Astrocyte of the cerebellum (primary cell): ENCODE measurements at regions not wholly inside any gene's neighbourhood (a gene's known extent, or its start where the extent isn't known, plus 50 kb on each side); places are given as distances from the start of the nearest gene placed in this dataset.

Experiments
- DNase-seq: peaks from one replicate; pipeline ENCODE4 v3.0.0-alpha.2; 2011; ENCODE audit warnings: low read depth
- H3K4me3 ChIP-seq: 2 replicates; pipeline ENCODE4 v1.5.1; 2011; ENCODE audit warnings: mild to moderate bottlenecking, low read depth, low read length, moderate library complexity
- CTCF ChIP-seq: IDR thresholded peaks from 2 replicates; pipeline ENCODE4 v1.5.1; 2012; ENCODE audit warnings: low read length, low read depth, moderate library complexity, mild to moderate bottlenecking; ENCODE audit errors: missing control alignments
- in situ Hi-C: cut with HindIII; loops from 2 replicates; pipeline ENCODE4 v1.10.0; 2017; ENCODE audit warnings: low sequenced_read_pairs

GRCh38 chr10:29127731-29128130 lies 161.1 kb upstream of the LYZL1 start:
- no peak for DNase-seq
- no peak overlapping the region for H3K4me3 ChIP-seq
- in situ Hi-C loops: no loop called here
- no peak for TF ChIP-seq CTCF

- TF ChIP-seq CTCF: peak; percentile 57
- no peak for DNase-seq
- no peak overlapping the region for H3K4me3 ChIP-seq
- in situ Hi-C loops: loop anchor here (5.0 kb wide), 1 partner anchor 72 kb away; no protein-coding TSS in a partner anchor
Observed at GRCh38 chr10:29130190-29130673, 158.6 kb upstream of the LYZL1 start.

- DNase-seq: no peak
- no peak for TF ChIP-seq CTCF
- H3K4me3 ChIP-seq: no peak overlapping the region
- in situ Hi-C loops: loop anchor here (5.0 kb wide), 1 partner anchor 70 kb away; no protein-coding TSS in a partner anchor
Observed at GRCh38 chr10:29131952-29132547, 156.8 kb upstream of the LYZL1 start.

GRCh38 chr10:29132551-29133111 lies 156.2 kb upstream of the LYZL1 start:
- no peak for TF ChIP-seq CTCF
- in situ Hi-C loops: loop anchor here (5.0 kb wide), 1 partner anchor 70 kb away; no protein-coding TSS in a partner anchor
- H3K4me3 ChIP-seq: no peak overlapping the region
- DNase-seq: no peak

GRCh38 chr10:29135337-29135736 lies 153.5 kb upstream of the LYZL1 start:
- TF ChIP-seq CTCF: no peak
- H3K4me3 ChIP-seq: no peak overlapping the region
- no peak for DNase-seq
- in situ Hi-C loops: no loop called here

- no peak for TF ChIP-seq CTCF
Observed at GRCh38 chr10:29136411-29136810, 152.5 kb upstream of the LYZL1 start.

More at GRCh38 chr10:29136411-29136810, 152.5 kb upstream of the LYZL1 start:
- no peak for DNase-seq
- H3K4me3 ChIP-seq: no peak overlapping the region
- in situ Hi-C loops: no loop called here
